ENCODE measurements at regions not wholly inside any gene's neighbourhood (a gene's known extent, or its start where the extent isn't known, plus 50 kb on each side); places are given as distances from the start of the nearest gene placed in this dataset.

DNA sequence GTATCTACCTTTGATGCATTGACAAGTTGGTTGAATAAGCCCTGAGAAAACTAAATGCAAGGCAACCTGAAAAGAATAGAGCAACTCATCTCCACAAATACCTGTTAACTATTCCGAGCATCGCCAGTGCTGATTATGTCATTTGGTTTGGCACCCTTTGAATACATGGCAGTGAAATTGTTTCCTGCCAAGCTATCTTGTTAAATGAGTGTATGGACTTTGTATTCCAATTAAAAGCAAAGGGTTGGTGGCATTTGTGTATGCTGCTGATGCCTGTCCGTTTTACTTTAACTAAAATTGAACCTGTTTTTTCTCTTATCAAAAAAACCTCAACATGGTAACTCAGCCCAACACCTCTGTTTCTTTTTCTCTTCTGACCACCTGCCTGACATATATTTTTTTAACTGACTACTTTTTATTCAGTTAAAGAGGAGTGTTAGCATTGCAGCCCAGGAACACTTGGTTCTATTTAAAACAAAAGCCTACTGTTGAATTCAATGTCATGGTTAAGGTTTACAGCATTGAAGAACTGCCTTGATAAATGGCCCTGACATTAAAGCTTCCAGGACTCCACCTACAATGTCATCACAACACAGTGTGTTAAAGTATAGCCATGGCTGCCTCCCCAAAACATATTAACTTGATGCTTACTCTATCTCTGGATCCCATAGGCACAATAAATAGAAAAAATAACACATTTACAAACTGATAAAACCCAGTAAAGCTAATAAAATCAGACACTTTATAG lies 838.3 kb upstream of the NOVA1 start:
- TF ChIP-seq, protein P1, sequence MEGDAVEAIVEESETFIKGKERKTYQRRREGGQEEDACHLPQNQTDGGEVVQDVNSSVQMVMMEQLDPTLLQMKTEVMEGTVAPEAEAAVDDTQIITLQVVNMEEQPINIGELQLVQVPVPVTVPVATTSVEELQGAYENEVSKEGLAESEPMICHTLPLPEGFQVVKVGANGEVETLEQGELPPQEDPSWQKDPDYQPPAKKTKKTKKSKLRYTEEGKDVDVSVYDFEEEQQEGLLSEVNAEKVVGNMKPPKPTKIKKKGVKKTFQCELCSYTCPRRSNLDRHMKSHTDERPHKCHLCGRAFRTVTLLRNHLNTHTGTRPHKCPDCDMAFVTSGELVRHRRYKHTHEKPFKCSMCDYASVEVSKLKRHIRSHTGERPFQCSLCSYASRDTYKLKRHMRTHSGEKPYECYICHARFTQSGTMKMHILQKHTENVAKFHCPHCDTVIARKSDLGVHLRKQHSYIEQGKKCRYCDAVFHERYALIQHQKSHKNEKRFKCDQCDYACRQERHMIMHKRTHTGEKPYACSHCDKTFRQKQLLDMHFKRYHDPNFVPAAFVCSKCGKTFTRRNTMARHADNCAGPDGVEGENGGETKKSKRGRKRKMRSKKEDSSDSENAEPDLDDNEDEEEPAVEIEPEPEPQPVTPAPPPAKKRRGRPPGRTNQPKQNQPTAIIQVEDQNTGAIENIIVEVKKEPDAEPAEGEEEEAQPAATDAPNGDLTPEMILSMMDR (IDR thresholded peaks at IDR 0.05), result no peak
- no peak for TF ChIP-seq POLR2A (IDR thresholded peaks at IDR 0.05)

Data from thyroid gland (tissue), 4 donors.